AG09319 (cell line): ENCODE measurements at regions not wholly inside any gene's neighbourhood (a gene's known extent, or its start where the extent isn't known, plus 50 kb on each side); places are given as distances from the start of the nearest gene placed in this dataset.

Experiments
- DNase-seq: peaks from one replicate; pipeline ENCODE4 v3.0.0-alpha.2; 2010; ENCODE audit warnings: low read depth; ENCODE audit errors: extremely low read depth
- TF ChIP-seq, protein P1 (sequence below): IDR thresholded peaks from 2 replicates; pipeline ENCODE4 v1.5.1; 2011; ENCODE audit warnings: low read depth, mild to moderate bottlenecking, inconsistent platforms, low read length, moderate library complexity

DNA sequence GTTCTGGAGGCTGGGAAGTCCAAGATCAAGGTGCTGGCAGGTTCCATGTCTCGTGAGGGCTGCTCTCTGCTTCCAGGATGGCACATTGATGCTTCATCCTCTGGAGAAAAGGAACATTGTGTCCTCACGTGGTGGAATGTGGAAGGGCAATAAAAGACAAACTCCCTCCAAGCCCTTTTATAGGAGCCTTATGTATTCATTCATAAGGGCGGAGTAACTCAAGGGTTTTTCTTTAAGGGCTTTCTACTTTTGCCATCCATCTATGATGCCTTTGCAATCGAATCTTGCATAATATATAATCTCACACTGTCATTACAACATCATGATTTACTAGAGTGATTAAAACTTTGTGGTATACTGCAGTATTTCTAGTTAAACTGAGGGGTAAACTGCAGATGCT lies 132.7 kb upstream of the DDHD1 start:
- TF ChIP-seq, protein P1, sequence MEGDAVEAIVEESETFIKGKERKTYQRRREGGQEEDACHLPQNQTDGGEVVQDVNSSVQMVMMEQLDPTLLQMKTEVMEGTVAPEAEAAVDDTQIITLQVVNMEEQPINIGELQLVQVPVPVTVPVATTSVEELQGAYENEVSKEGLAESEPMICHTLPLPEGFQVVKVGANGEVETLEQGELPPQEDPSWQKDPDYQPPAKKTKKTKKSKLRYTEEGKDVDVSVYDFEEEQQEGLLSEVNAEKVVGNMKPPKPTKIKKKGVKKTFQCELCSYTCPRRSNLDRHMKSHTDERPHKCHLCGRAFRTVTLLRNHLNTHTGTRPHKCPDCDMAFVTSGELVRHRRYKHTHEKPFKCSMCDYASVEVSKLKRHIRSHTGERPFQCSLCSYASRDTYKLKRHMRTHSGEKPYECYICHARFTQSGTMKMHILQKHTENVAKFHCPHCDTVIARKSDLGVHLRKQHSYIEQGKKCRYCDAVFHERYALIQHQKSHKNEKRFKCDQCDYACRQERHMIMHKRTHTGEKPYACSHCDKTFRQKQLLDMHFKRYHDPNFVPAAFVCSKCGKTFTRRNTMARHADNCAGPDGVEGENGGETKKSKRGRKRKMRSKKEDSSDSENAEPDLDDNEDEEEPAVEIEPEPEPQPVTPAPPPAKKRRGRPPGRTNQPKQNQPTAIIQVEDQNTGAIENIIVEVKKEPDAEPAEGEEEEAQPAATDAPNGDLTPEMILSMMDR = no peak; the same call in 1 of the 2 replicates
- DNase-seq = no peak

DNA sequence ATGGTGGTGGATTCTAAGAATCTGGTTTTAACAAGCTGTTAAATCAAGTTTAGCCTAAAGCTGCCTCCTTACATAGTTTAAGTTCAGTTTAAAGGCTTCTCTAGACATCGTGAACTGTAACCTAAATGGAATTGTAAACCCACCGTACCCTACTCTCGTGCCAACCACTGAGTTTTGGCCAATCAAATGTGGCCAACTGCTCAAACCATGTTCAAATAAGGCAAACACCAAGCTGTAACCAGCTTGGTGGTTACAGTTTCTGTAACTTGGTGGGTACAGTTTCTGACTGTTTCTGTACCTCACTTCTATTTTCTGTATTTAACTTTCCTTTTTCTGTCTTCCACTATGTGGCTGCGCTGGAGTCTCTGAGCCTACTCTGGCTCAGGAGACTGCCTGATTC lies 131.9 kb upstream of the DDHD1 start:
- TF ChIP-seq, protein P1 = no peak
- no peak for DNase-seq

DNA sequence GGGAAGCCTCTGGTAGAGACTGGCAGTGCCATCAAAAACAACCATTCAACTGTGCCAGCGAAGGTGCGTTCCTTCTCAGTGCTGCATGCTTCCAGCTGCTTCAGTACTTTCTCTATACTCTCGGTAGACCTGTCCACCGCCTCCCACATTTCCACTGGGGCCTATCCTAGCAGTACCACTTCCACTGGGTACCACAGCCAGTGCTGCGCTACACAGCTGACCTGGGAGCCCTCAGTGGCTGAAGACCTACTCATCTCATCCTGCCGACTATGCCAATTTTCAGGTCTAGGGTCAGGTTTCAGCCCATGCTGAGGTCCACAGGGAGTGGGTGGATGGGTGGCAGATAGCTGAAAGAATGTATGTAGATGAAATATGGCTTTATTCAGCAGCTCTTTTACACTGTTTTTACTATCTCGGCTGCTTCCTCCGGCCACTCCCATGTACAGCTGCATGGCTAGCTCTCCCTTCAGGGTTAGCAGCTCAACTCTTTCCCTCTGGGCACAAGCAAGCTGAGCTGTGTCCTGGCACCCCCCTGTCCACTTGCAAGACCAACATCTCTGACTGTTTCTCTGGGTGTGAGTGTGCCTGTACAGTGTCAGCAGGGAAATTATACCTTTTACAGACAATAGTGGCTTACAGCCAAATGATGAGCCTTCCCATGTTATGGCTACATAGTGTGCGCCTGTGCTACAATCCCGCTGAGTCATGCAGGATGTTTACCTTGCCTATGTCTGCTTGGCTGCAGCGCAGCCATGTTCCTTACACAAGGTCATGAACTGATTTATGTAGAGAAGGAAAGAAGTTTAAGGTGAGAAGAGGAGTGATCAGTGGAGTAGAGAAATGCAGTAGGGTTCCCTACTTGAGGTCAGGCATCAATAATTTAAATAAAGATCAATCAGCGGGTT lies 125.7 kb upstream of the DDHD1 start:
- no peak for DNase-seq
- TF ChIP-seq, protein P1 = no peak

DNA sequence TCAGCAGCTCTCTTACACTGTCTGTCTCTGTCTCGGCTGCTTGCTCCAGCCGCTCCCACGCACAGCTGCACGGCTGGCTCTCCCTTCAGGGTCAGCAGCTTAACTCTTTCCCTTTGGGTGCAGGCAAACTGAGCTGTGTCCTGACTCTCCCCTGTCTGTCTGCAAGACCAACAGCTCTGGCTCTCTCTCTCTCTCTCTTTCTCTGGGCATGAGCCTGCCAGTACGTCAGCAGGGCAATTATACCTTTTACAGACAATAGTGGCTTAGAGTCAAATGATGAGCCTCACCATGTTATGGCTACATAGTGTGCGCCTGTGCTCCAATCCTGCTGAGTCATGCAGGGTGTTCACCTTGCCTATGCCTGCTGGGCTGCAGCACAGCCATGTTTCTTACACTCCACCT lies 120.5 kb upstream of the DDHD1 start:
- TF ChIP-seq, protein P1 = no peak
- no peak for DNase-seq

DNA sequence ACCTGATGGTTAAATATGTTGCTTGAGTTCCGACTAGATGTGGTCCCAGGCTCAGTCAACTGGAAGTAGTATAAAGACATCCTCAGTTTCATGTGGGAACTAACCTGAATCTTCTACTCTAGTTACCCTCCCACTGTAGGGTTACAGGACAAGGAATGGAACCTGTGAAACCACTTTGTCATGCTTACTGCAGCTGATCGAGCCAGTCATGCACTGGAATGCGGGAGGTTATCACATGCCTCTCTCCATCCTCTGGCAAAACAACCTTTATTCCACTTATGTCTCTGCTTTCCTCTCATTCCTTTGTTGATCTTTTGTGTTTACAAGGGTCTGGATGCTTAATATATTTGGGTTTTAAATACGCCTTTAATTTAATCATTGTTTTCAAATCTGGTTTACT lies 111.9 kb upstream of the DDHD1 start:
- DNase-seq = no peak
- TF ChIP-seq, protein P1 = no peak

DNA sequence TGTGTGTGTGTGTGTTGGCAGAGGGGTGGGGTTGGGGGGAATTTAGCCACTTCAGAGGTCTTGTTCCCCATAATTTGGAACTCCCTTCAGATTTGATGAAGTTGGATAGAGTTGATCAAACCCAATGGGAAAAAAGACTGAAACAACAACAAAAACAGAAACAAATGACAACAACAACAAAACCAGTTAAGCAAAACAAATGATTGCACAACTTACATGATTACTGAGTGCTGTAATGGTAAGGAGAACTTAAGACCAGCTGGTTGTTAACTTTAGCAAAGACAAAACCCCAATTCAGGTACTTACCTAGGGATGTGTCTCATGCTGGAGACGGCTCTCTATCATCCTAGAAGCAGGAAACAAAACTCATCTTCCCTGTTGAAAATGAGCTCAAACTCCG lies 107.8 kb upstream of the DDHD1 start:
- TF ChIP-seq, protein P1 = no peak
- DNase-seq = no peak

DNA sequence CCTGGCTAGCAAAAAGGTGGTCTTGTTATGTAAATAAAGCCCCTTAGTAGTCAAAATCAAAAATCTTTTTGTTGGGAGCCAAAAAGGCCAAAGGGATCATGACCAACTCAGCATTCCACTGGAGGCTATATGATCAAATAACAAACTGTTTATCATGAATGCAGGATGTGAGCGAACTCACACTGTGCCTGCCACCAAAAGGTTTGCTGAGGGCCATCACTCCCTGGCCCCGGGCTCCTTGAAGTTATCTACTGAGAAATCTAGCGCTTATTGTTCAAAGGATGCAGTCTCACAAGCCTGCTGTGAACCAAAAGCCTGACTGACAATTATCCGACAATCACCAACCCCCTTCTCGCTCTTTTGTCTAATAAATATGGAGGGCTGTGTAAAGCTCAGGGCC lies 107.2 kb upstream of the DDHD1 start:
- TF ChIP-seq, protein P1 = no peak
- DNase-seq = no peak
